HepG2 (cell line): ENCODE measurements at regions not wholly inside any gene's neighbourhood (a gene's known extent, or its start where the extent isn't known, plus 50 kb on each side); places are given as distances from the start of the nearest gene placed in this dataset.

Experiments used
- GATAD1 ChIP-seq: IDR thresholded peaks from 2 replicates; pipeline ENCODE4 v1.6.1; 2016; ENCODE audit warnings: missing genetic modification reagents, missing compliant biosample characterization
- HHEX ChIP-seq: IDR thresholded peaks from 2 replicates; pipeline ENCODE4 v1.6.1; 2016; ENCODE audit warnings: control low read depth
- IKZF1 ChIP-seq: fragments of 450-650 bp; IDR thresholded peaks from 2 replicates; pipeline ENCODE4 v1.7.1; 2016
- POLR2A ChIP-seq, 2 experiments: IDR thresholded peaks; 2 replicates each; pipeline ENCODE4 v1.6.1; 2011; ENCODE audit warnings: low read depth in 2 of 2, low read length in 2 of 2, mild to moderate bottlenecking in 1 of 2, moderate library complexity in 1 of 2; ENCODE audit not compliant: insufficient read depth in 1 of 2
- RBM39 ChIP-seq: fragments of 200-400 bp; formaldehyde crosslinking; IDR thresholded peaks from one replicate; pipeline ENCODE4 v1.6.1; 2018; ENCODE audit warnings: antibody characterized with exemption, mild to moderate bottlenecking, low read depth, low read length; ENCODE audit not compliant: poor library complexity, severe bottlenecking
- REPIN1 ChIP-seq: sonication (generic); formaldehyde crosslinking; IDR thresholded peaks from 2 replicates; pipeline ENCODE4 v1.8.0; 2022; ENCODE audit warnings: missing genetic modification reagents, low read depth, mild to moderate bottlenecking, borderline replicate concordance
- SUZ12 ChIP-seq: fragments of 150-350 bp; IDR thresholded peaks from 2 replicates; pipeline ENCODE4 v1.6.1; 2014; ENCODE audit warnings: low read depth, low read length
- TF ChIP-seq, protein P1 (sequence below): sonication (generic); formaldehyde crosslinking; IDR thresholded peaks from 2 replicates; pipeline ENCODE4 v1.4.0; 2020; ENCODE audit warnings: mild to moderate bottlenecking, missing genetic modification reagents
- TF ChIP-seq, protein P2 (sequence below), 2 experiments: IDR thresholded peaks; 2 replicates each; pipeline ENCODE4 v1.6.1; 2011 to 2012; ENCODE audit warnings: low read length in 2 of 2, borderline replicate concordance in 1 of 2, low read depth in 1 of 2, mild to moderate bottlenecking in 1 of 2, moderate library complexity in 1 of 2

DNA sequence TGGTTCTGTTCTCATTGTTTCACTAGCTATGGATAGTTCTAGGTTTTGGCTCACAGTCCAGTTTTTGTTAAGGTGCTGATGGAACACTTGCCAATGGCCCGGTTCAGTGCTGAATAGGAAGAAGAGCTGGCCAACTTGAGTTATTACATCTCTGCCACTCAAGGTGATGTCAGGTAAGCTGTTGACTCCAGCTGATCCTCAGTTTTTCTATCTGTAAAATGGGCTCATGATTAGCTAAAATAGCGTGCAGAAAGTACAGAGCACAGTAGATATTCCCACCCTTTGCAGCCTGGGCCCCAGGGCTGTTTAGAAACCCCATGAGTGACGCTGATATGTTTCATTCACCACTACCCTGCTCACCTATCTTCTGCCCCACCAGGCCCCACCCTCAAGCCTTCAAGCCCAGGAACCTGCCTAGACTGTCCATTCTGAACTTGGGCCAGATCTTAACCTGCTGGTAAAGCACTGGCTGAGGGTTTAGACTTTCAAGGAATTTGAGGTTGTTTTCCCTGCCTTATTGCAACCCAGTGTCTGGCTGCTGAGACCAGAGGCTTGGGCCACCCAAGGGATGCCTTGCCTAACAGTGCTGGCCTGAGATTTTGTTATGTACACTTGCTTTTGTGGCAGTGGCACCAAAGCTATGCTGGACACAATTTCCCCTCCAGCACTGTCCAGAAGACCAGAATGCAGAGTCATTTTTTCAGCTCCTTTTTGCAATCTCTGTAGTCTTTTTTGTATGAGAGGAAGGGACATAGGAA, 378.2 kb upstream of the ZMIZ1 start:
- TF ChIP-seq, protein P1, sequence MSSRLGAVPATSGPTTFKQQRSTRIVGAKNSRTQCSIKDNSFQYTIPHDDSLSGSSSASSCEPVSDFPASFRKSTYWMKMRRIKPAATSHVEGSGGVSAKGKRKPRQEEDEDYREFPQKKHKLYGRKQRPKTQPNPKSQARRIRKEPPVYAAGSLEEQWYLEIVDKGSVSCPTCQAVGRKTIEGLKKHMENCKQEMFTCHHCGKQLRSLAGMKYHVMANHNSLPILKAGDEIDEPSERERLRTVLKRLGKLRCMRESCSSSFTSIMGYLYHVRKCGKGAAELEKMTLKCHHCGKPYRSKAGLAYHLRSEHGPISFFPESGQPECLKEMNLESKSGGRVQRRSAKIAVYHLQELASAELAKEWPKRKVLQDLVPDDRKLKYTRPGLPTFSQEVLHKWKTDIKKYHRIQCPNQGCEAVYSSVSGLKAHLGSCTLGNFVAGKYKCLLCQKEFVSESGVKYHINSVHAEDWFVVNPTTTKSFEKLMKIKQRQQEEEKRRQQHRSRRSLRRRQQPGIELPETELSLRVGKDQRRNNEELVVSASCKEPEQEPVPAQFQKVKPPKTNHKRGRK (CRISPR knock-in tag): no peak
- TF ChIP-seq HHEX (CRISPR knock-in tag) (no peak), REPIN1 (no peak), POLR2A (IDR thresholded peaks at IDR 0.05; ENCODE audit: insufficient read depth in 1 of 2, low read depth in 2 of 2, low read length in 2 of 2) (no peak), IKZF1 (no peak), RBM39 (no peak), SUZ12 (no peak), GATAD1 (CRISPR knock-in tag) (no peak)
- TF ChIP-seq, protein P2, sequence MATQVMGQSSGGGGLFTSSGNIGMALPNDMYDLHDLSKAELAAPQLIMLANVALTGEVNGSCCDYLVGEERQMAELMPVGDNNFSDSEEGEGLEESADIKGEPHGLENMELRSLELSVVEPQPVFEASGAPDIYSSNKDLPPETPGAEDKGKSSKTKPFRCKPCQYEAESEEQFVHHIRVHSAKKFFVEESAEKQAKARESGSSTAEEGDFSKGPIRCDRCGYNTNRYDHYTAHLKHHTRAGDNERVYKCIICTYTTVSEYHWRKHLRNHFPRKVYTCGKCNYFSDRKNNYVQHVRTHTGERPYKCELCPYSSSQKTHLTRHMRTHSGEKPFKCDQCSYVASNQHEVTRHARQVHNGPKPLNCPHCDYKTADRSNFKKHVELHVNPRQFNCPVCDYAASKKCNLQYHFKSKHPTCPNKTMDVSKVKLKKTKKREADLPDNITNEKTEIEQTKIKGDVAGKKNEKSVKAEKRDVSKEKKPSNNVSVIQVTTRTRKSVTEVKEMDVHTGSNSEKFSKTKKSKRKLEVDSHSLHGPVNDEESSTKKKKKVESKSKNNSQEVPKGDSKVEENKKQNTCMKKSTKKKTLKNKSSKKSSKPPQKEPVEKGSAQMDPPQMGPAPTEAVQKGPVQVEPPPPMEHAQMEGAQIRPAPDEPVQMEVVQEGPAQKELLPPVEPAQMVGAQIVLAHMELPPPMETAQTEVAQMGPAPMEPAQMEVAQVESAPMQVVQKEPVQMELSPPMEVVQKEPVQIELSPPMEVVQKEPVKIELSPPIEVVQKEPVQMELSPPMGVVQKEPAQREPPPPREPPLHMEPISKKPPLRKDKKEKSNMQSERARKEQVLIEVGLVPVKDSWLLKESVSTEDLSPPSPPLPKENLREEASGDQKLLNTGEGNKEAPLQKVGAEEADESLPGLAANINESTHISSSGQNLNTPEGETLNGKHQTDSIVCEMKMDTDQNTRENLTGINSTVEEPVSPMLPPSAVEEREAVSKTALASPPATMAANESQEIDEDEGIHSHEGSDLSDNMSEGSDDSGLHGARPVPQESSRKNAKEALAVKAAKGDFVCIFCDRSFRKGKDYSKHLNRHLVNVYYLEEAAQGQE (IDR thresholded peaks at IDR 0.05; ENCODE audit: borderline replicate concordance in 1 of 2, low read depth in 1 of 2, low read length in 2 of 2): no peak
